ENCODE measurements at regions not wholly inside any gene's neighbourhood (a gene's known extent, or its start where the extent isn't known, plus 50 kb on each side); places are given as distances from the start of the nearest gene placed in this dataset.

GRCh38 chr5:22986281-22986680 is 133.1 kb upstream of the CDH12 start:
- no peaks in the 10 kb centered on the region for H3K27me3 ChIP-seq (ENCODE audit: control insufficient read depth, insufficient read depth, low read length)
- no peak overlapping the region for H3K27ac ChIP-seq (ENCODE audit: low read depth, low read length)
- no peaks in the 10 kb centered on the region for H3K9me3 ChIP-seq (ENCODE audit: control insufficient read depth, insufficient read depth, low read length)
- ChIA-PET POLR2A (no interaction called here), CTCF (no interaction called here)
- no peak for TF ChIP-seq CTCF (IDR thresholded peaks at IDR 0.05; ENCODE audit: low read depth, low read length)
- no peak overlapping the region for H3K4me3 ChIP-seq (ENCODE audit: low read depth, low read length)
- DNase-seq (ENCODE audit: low read depth, low spot score), result no peak

- Histone ChIP-seq H3K4me3 (ENCODE audit: low read depth, low read length) (no peak overlapping the region), H3K27me3 (ENCODE audit: control insufficient read depth, insufficient read depth, low read length) (no peaks in the 10 kb centered on the region), H3K27ac (ENCODE audit: low read depth, low read length) (no peak overlapping the region), H3K9me3 (ENCODE audit: control insufficient read depth, insufficient read depth, low read length) (no peaks in the 10 kb centered on the region)
- CTCF ChIA-PET, result no interaction called here
- no peak for DNase-seq (ENCODE audit: low read depth, low spot score)
- TF ChIP-seq CTCF (IDR thresholded peaks at IDR 0.05; ENCODE audit: low read depth, low read length), result no peak
- POLR2A ChIA-PET, result no interaction called here
Observed at GRCh38 chr5:22985446-22985845, 132.3 kb upstream of the CDH12 start.

- no peak for TF ChIP-seq CTCF (IDR thresholded peaks at IDR 0.05; ENCODE audit: low read depth, low read length)
- Histone ChIP-seq H3K27me3 (ENCODE audit: control insufficient read depth, insufficient read depth, low read length) (no peaks in the 10 kb centered on the region), H3K4me3 (ENCODE audit: low read depth, low read length) (no peak overlapping the region), H3K9me3 (ENCODE audit: control insufficient read depth, insufficient read depth, low read length) (peaks cover 3% of the 10 kb centered on the region; the same call in 1 of the 2 replicates), H3K27ac (ENCODE audit: low read depth, low read length) (no peak overlapping the region)
- POLR2A ChIA-PET, result no interaction called here
- CTCF ChIA-PET, result no interaction called here
- DNase-seq (ENCODE audit: low read depth, low spot score), result no peak
Observed at GRCh38 chr5:22970956-22971618, 117.9 kb upstream of the CDH12 start.

- Histone ChIP-seq H3K27me3 (ENCODE audit: control insufficient read depth, insufficient read depth, low read length) (no peaks in the 10 kb centered on the region), H3K4me3 (ENCODE audit: low read depth, low read length) (no peak overlapping the region), H3K27ac (ENCODE audit: low read depth, low read length) (no peak overlapping the region), H3K9me3 (ENCODE audit: control insufficient read depth, insufficient read depth, low read length) (peaks cover 3% of the 10 kb centered on the region; the same call in 1 of the 2 replicates)
- no peak for DNase-seq (ENCODE audit: low read depth, low spot score)
- TF ChIP-seq CTCF (IDR thresholded peaks at IDR 0.05; ENCODE audit: low read depth, low read length), result no peak
- POLR2A ChIA-PET, result no interaction called here
- CTCF ChIA-PET, result no interaction called here
Observed at GRCh38 chr5:22970491-22970890, 117.3 kb upstream of the CDH12 start.

- no peak for DNase-seq (ENCODE audit: low read depth, low spot score)
- peaks cover 3% of the 10 kb centered on the region; the same call in 1 of the 2 replicates for H3K9me3 ChIP-seq (ENCODE audit: control insufficient read depth, insufficient read depth, low read length)
- CTCF ChIA-PET, result no interaction called here
- H3K27me3 ChIP-seq (ENCODE audit: control insufficient read depth, insufficient read depth, low read length), result no peaks in the 10 kb centered on the region
- no peak overlapping the region for H3K4me3 ChIP-seq (ENCODE audit: low read depth, low read length)
- POLR2A ChIA-PET, result no interaction called here
- TF ChIP-seq CTCF (IDR thresholded peaks at IDR 0.05; ENCODE audit: low read depth, low read length), result no peak
- no peak overlapping the region for H3K27ac ChIP-seq (ENCODE audit: low read depth, low read length)
Observed at GRCh38 chr5:22968386-22968785, 115.2 kb upstream of the CDH12 start.
